CMK (cell line): ENCODE measurements at regions not wholly inside any gene's neighbourhood (a gene's known extent, or its start where the extent isn't known, plus 50 kb on each side); places are given as distances from the start of the nearest gene placed in this dataset.

ENCODE experiments used
- DNase-seq: peaks from one replicate; pipeline ENCODE4 v3.0.0-alpha.2; 2010; ENCODE audit warnings: low read depth

GRCh38 chr5:58255386-58255785, 204.5 kb downstream of the PLK2 start:
- no peak for DNase-seq

- no peak for DNase-seq
Measured at GRCh38 chr5:58248221-58248620, 211.7 kb downstream of the PLK2 start.

- no peak for DNase-seq
Measured at GRCh38 chr5:58246461-58246944, 213.4 kb downstream of the PLK2 start.

- DNase-seq = no peak
Measured at GRCh38 chr5:58245476-58245840, 214.4 kb downstream of the PLK2 start.

GRCh38 chr5:58244819-58245475, 214.9 kb downstream of the PLK2 start:
- no peak for DNase-seq

- no peak for DNase-seq
Measured at GRCh38 chr5:58241389-58241788, 218.5 kb downstream of the PLK2 start.

- no peak for DNase-seq
Measured at GRCh38 chr5:58240322-58240721, 219.6 kb downstream of the PLK2 start.

- DNase-seq = no peak
Measured at GRCh38 chr5:58239731-58240130, 220.2 kb downstream of the PLK2 start.

- DNase-seq = no peak
Measured at GRCh38 chr5:58239045-58239444, 220.8 kb downstream of the PLK2 start.

GRCh38 chr5:58236498-58236897, 223.4 kb downstream of the PLK2 start:
- DNase-seq = no peak

GRCh38 chr5:58235299-58235698, 224.6 kb downstream of the PLK2 start:
- DNase-seq = no peak

- no peak for DNase-seq
Measured at GRCh38 chr5:58232130-58232529, 227.8 kb downstream of the PLK2 start.

- no peak for DNase-seq
Measured at GRCh38 chr5:58231041-58231440, 228.8 kb downstream of the PLK2 start.

- no peak for DNase-seq
Measured at GRCh38 chr5:58228896-58229295, 231.0 kb downstream of the PLK2 start.

GRCh38 chr5:58227858-58228257, 232.0 kb downstream of the PLK2 start:
- DNase-seq = no peak

GRCh38 chr5:58224661-58225060, 235.2 kb downstream of the PLK2 start:
- DNase-seq = no peak

GRCh38 chr5:58224221-58224620, 235.7 kb downstream of the PLK2 start:
- no peak for DNase-seq

- no peak for DNase-seq
Measured at GRCh38 chr5:58215364-58215763, 244.5 kb downstream of the PLK2 start.

- DNase-seq = no peak
Measured at GRCh38 chr5:58211441-58211840, 248.4 kb downstream of the PLK2 start.

GRCh38 chr5:58208674-58209073, 251.2 kb downstream of the PLK2 start:
- DNase-seq = no peak

GRCh38 chr5:58207076-58207475, 252.8 kb downstream of the PLK2 start:
- DNase-seq = no peak

- no peak for DNase-seq
Measured at GRCh38 chr5:58204966-58205365, 254.9 kb downstream of the PLK2 start.

- DNase-seq = no peak
Measured at GRCh38 chr5:58202941-58203444, 256.9 kb downstream of the PLK2 start.

- no peak for DNase-seq
Measured at GRCh38 chr5:58201922-58202648, 257.8 kb downstream of the PLK2 start.
